Heart right ventricle (tissue), 16 donors: ENCODE measurements at regions not wholly inside any gene's neighbourhood (a gene's known extent, or its start where the extent isn't known, plus 50 kb on each side); places are given as distances from the start of the nearest gene placed in this dataset.
A peak's percentile ranks its signal among the peaks of the same experiment; 100 is the strongest.

Experiments used
- ATAC-seq, 8 donors: fragments of 200-7000 bp; cut with Tn5 transposase; one replicate each; pipeline ENCODE4 v1.9.1; 2020; ENCODE audit warnings: mild to moderate bottlenecking in 8 of 8, moderate library complexity in 8 of 8, moderate number of reproducible peaks in 1 of 8
- DNase-seq, 2 donors: peaks; one replicate each; pipeline ENCODE4 v3.0.0-alpha.2; 2020
- H3K27ac ChIP-seq, 10 donors: fragments of 200-600 bp; sonication (generic) in 2 of 10; one replicate each; pipeline versions ENCODE4 v1.5.0 to v1.8.0; 2020 to 2022; ENCODE audit warnings: mild to moderate bottlenecking in 3 of 10
- H3K27me3 ChIP-seq, 7 donors: fragments of 200-600 bp; one replicate each; pipeline ENCODE4 v1.8.0; 2021 to 2022; ENCODE audit warnings: mild to moderate bottlenecking in 2 of 7
- H3K36me3 ChIP-seq, 9 donors: fragments of 200-600 bp; sonication (generic) in 1 of 9; one replicate each; pipeline versions ENCODE4 v1.5.0 to v1.8.0; 2020 to 2022; ENCODE audit warnings: mild to moderate bottlenecking in 2 of 9
- H3K4me1 ChIP-seq, 9 donors: fragments of 200-600 bp; sonication (generic) in 1 of 9; one replicate each; pipeline versions ENCODE4 v1.5.0 to v1.8.0; 2020 to 2022; ENCODE audit warnings: mild to moderate bottlenecking in 4 of 9
- H3K4me3 ChIP-seq, 10 donors: fragments of 200-600 bp; sonication (generic) in 2 of 10; one replicate each; pipeline versions ENCODE4 v1.5.0 to v1.8.0; 2020 to 2022; ENCODE audit warnings: mild to moderate bottlenecking in 7 of 10, moderate library complexity in 2 of 10
- H3K9me3 ChIP-seq, 11 donors: fragments of 200-600 bp in 10 of 11; sonication (generic) in 2 of 11; one replicate each; pipeline versions ENCODE4 v1.5.0 to v1.8.0; 2013 to 2022; ENCODE audit warnings: mild to moderate bottlenecking in 2 of 11, control low read depth in 1 of 11, moderate library complexity in 1 of 11
- CTCF ChIP-seq, 9 donors: fragments of 200-600 bp; sonication (generic) in 2 of 9; IDR thresholded peaks; one replicate each; pipeline versions ENCODE4 v1.5.0 to v1.8.0; 2021 to 2022; ENCODE audit warnings: antibody characterized with exemption in 9 of 9, mild to moderate bottlenecking in 5 of 9, moderate library complexity in 1 of 9
- WGBS, 2 donors: extraction: QIAGEN DNeasy Blood & Tissue Kit; methylation state at CpG; one replicate each; pipeline ENCODE4 v1.1.7; 2013; ENCODE audit warnings: inconsistent platforms in 1 of 2; 5-methylcytosine and 5-hydroxymethylcytosine counted together
- intact Hi-C, 10 donors: fragments of 100-400 bp; cut with DNase I; formaldehyde crosslinking; loops; one replicate each; pipeline versions ENCODE4 v1.11.1 to v1.14.2; 2022
- donor health status: Arrhythmogenic right ventricular cardiomyopathy.
- donor health status: ischemic (EF 13 %, LVEDD 7.1; RV severe dilation, severe dysfunction).
- donor health status: healthy with polysubstance abuse.
- donor health status: DM: no; HTN: yes; CAD: no.
- donor health status: DM: no; HTN: no; CAD: no.
- donor health status: ischemic (EF 25% LVEDD 6.9; RV normal size, moderate dysfunction).
- donor health status: ischemic (EF 25% LVEDD 5.7; RV mildly dilated, moderate dysfunction).
- donor health status: healthy.
- donor health status: DM: yes; HTN: yes; CAD: no.
- donor health status: Ischemic cardiomyopathy.
- donor health status: ischemic (EF 35%, LVEDD 5.7; RV mildly dilated, moderate dysfunction).
- donor health status: nonischemic (EF 11% LVEDD 7.7; RV severe dilation, severe dysfunction).
- donor health status: DM: yes; HTN: yes; CAD: no.
- donor health status: PGD.
- donor health status: ischemic (EF 29% LVEDD 5.4; RV normal size, mild dysfunction).
- donor health status: nonischemic (EF 23%, LVEDD 6.1; RV moderate dilation, normal function).

- TF ChIP-seq CTCF (IDR thresholded peaks at IDR 0.05) = no peak
- peaks cover 0 to 9% (median 0%) of the 10 kb centered on the region in 11 donors for H3K9me3 ChIP-seq
- DNase-seq (no peak), ATAC-seq (peak in 1 of 8 donors; percentile 24)
- no peaks in the 10 kb centered on the region for H3K36me3 ChIP-seq
- H3K27me3 ChIP-seq = no peaks in the 10 kb centered on the region
- WGBS, 2 donors = 47 to 60% methylated on average over 2 of the region's 2 CpGs
- no peak overlapping the region for H3K27ac ChIP-seq
- H3K4me1 ChIP-seq = peaks cover 0 to 11% (median 0%) of the 10 kb centered on the region in 9 donors
- intact Hi-C loops = no loop called here
- H3K4me3 ChIP-seq = no peak overlapping the region
Observed at GRCh38 chr16:9235867-9236266, 144.4 kb downstream of the HAPSTR1 start.

- peaks cover 0 to 9% (median 0%) of the 10 kb centered on the region in 11 donors for H3K9me3 ChIP-seq
- no peak overlapping the region for H3K4me3 ChIP-seq
- 61 to 70% methylated on average over 5 of the region's 5 CpGs for WGBS, 2 donors
- TF ChIP-seq CTCF (IDR thresholded peaks at IDR 0.05) = no peak
- H3K4me1 ChIP-seq = peaks cover 0 to 11% (median 0%) of the 10 kb centered on the region in 9 donors
- ATAC-seq = no peak
- H3K27ac ChIP-seq = no peak overlapping the region
- intact Hi-C loops = no loop called here
- no peaks in the 10 kb centered on the region for H3K27me3 ChIP-seq
- no peaks in the 10 kb centered on the region for H3K36me3 ChIP-seq
- no peak for DNase-seq
Observed at GRCh38 chr16:9236319-9236718, 144.9 kb downstream of the HAPSTR1 start.

DNA sequence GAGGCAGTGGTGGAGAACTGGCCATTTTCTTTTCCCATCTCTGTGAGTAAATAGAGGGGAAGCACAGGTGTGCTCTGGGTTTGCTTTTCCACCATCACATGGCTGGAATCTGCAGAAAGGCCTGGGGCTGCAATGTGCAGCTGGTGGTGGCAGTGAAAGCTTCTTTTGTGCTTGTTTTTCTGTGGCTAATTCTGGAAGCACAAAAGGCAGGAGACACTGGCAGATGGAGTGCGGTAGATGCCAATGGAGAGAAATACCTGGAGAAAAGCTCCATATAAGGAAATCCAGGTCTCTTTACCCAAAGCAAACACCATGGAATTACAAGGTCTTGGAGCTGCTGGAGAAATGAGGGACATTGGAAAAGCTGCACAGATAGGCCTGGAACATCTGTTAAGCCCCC lies 146.9 kb downstream of the HAPSTR1 start:
- H3K9me3 ChIP-seq = peaks cover 0 to 9% (median 0%) of the 10 kb centered on the region in 11 donors
- intact Hi-C loops = no loop called here
- H3K36me3 ChIP-seq = no peaks in the 10 kb centered on the region
- no peaks in the 10 kb centered on the region for H3K27me3 ChIP-seq
- WGBS, 2 donors = 94 to 100% methylated on average over 1 of the region's 1 CpG
- no peak overlapping the region for H3K27ac ChIP-seq
- ATAC-seq (no peak), DNase-seq (no peak)
- TF ChIP-seq CTCF (IDR thresholded peaks at IDR 0.05) = no peak
- H3K4me3 ChIP-seq = no peak overlapping the region
- H3K4me1 ChIP-seq = peaks cover 0 to 11% (median 0%) of the 10 kb centered on the region in 9 donors

DNA sequence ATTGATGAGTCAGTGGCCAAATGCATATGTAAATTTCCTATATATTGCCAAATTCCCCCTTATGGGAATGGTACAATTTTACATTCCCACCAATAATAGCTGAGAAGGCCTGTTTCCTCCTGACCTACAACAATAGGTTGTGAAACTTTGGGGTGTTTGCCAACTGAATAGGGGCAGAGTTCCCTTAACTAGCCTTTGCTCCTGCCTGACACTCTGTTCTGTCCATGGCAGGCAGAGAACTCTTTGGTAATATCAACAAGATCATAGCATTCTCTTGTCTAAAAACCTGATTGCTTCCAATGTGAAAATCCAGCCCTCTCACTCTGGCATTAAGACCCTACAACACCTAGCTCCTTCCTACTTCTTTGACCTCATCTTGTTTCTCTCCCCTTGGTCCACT lies 149.7 kb downstream of the HAPSTR1 start:
- no peak for TF ChIP-seq CTCF (IDR thresholded peaks at IDR 0.05)
- Histone ChIP-seq H3K4me3 (no peak overlapping the region), H3K27ac (no peak overlapping the region), H3K4me1 (peaks cover 0 to 4% (median 0%) of the 10 kb centered on the region in 9 donors), H3K27me3 (no peaks in the 10 kb centered on the region), H3K9me3 (peaks cover 0 to 9% (median 0%) of the 10 kb centered on the region in 11 donors), H3K36me3 (no peaks in the 10 kb centered on the region)
- ATAC-seq (no peak), DNase-seq (no peak)
- intact Hi-C loops = no loop called here
